ENCODE measurements at regions not wholly inside any gene's neighbourhood (a gene's known extent, or its start where the extent isn't known, plus 50 kb on each side); places are given as distances from the start of the nearest gene placed in this dataset.
"Not testable (repeated sequence)": the region's sequence is repeated elsewhere in the genome, so short reads cannot be mapped to it uniquely, and the experiment has no call there.

- CTCF ChIA-PET, result no interaction called here
- Mint-ChIP-seq H3K27ac (no peak overlapping the region), H3K27me3 (ENCODE audit: low read depth) (no peaks in the 10 kb centered on the region), H3K4me3 (no peak overlapping the region), H3K4me1 (ENCODE audit: low read depth) (no peaks in the 10 kb centered on the region), H3K36me3 (ENCODE audit: low read depth) (no peaks in the 10 kb centered on the region), H3K9me3 (no peaks in the 10 kb centered on the region)
- no peak for DNase-seq
- intact Hi-C loops (cut with micrococcal nuclease), result no loop called here
Observed at GRCh38 chr7:115613836-115614235, 416.7 kb downstream of the TFEC start.

DNA sequence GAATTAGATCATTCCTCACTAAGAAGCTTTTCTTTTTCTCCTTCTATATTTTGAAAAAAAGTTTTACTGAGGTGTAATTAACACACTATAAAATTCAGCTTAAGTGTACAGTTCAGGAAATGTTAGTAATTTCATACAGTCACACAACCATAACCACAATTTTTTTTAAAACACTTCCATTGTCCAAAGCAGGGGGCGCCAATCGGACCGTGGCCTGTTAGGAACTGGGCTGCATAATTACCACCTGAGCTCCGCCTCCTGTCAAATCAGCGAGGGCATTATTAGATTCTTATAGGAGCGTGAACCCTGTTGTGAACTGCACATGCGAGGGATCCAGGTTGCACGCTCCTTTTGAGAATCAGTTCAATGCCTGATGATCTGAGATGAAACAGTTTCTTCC is 427.1 kb downstream of the TFEC start:
- no peaks in the 10 kb centered on the region for H3K27me3 Mint-ChIP-seq (ENCODE audit: low read depth)
- no peak overlapping the region for H3K27ac Mint-ChIP-seq
- H3K4me1 Mint-ChIP-seq (ENCODE audit: low read depth), result no peaks in the 10 kb centered on the region
- no peaks in the 10 kb centered on the region for H3K36me3 Mint-ChIP-seq (ENCODE audit: low read depth)
- CTCF ChIA-PET, result interaction anchor here (0.7 kb wide), 1 partner anchor 121 kb away, joined by 3 read pairs; no protein-coding TSS in a partner anchor
- intact Hi-C loops (cut with micrococcal nuclease), result no loop called here
- no peak overlapping the region for H3K4me3 Mint-ChIP-seq
- DNase-seq, result no peak
- peaks cover 8% of the 10 kb centered on the region for H3K9me3 Mint-ChIP-seq

DNA sequence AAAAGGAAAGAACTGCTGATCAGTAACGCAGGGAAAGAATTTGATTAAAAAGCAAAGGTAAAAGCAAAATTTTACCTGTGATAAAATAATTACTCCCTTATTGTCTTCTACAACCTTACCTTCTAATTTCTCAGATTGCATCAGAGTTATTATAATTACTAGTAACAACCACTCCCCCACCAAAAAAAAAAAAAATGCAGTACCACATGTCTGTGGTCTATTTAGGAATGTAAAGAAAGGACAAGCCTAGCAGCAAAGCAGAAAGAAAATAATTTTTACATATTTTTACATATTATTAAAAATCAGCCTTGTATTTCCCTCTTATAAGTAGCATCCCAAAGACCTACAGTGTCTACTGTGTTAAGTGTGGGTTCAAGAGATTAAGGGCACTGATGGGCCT is 430.4 kb downstream of the TFEC start:
- Mint-ChIP-seq H3K27ac (no peak overlapping the region), H3K27me3 (ENCODE audit: low read depth) (no peaks in the 10 kb centered on the region), H3K36me3 (ENCODE audit: low read depth) (no peaks in the 10 kb centered on the region), H3K4me1 (ENCODE audit: low read depth) (no peaks in the 10 kb centered on the region), H3K4me3 (no peak overlapping the region), H3K9me3 (peaks cover 23% of the 10 kb centered on the region)
- no peak for DNase-seq
- CTCF ChIA-PET, result no interaction called here
- intact Hi-C loops (cut with micrococcal nuclease), result no loop called here

GRCh38 chr7:115599184-115599583 is 431.4 kb downstream of the TFEC start:
- peaks cover 27% of the 10 kb centered on the region for H3K9me3 Mint-ChIP-seq
- DNase-seq; H3K27me3 Mint-ChIP-seq (ENCODE audit: low read depth); CTCF ChIA-PET; H3K4me3 Mint-ChIP-seq; H3K36me3 Mint-ChIP-seq (ENCODE audit: low read depth); H3K27ac Mint-ChIP-seq; intact Hi-C loops (cut with micrococcal nuclease); H3K4me1 Mint-ChIP-seq (ENCODE audit: low read depth): not testable (repeated sequence)

DNA sequence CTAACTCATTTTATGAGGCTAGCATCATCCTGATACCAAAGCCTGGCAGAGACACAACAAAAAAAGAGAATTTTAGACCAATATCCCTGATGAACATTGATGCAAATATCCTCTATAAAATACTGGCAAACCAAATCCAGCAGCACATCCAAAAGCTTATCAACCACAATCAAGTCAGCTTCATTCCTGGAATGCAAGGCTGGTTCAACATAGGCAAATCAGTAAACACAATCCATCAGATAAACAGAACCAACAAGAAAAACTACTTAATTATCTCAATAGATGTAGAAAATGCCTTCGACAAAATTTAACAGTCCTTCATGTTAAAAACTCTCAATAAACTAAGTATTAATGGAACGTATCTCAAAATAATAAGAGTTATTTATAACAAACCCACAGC is 433.3 kb downstream of the TFEC start:
- H3K4me3 Mint-ChIP-seq; CTCF ChIA-PET; DNase-seq; H3K36me3 Mint-ChIP-seq (ENCODE audit: low read depth); intact Hi-C loops (cut with micrococcal nuclease); H3K27ac Mint-ChIP-seq; H3K27me3 Mint-ChIP-seq (ENCODE audit: low read depth); H3K4me1 Mint-ChIP-seq (ENCODE audit: low read depth): not testable (repeated sequence)
- peaks cover 27% of the 10 kb centered on the region for H3K9me3 Mint-ChIP-seq

- Mint-ChIP-seq H3K4me1 (ENCODE audit: low read depth) (no peaks in the 10 kb centered on the region), H3K4me3 (no peak overlapping the region), H3K27ac (no peak overlapping the region), H3K36me3 (ENCODE audit: low read depth) (no peaks in the 10 kb centered on the region), H3K9me3 (peaks cover 18% of the 10 kb centered on the region), H3K27me3 (ENCODE audit: low read depth) (no peaks in the 10 kb centered on the region)
- intact Hi-C loops (cut with micrococcal nuclease), result no loop called here
- CTCF ChIA-PET, result no interaction called here
- no peak for DNase-seq
Observed at GRCh38 chr7:115593111-115593510, 437.5 kb downstream of the TFEC start.

DNA sequence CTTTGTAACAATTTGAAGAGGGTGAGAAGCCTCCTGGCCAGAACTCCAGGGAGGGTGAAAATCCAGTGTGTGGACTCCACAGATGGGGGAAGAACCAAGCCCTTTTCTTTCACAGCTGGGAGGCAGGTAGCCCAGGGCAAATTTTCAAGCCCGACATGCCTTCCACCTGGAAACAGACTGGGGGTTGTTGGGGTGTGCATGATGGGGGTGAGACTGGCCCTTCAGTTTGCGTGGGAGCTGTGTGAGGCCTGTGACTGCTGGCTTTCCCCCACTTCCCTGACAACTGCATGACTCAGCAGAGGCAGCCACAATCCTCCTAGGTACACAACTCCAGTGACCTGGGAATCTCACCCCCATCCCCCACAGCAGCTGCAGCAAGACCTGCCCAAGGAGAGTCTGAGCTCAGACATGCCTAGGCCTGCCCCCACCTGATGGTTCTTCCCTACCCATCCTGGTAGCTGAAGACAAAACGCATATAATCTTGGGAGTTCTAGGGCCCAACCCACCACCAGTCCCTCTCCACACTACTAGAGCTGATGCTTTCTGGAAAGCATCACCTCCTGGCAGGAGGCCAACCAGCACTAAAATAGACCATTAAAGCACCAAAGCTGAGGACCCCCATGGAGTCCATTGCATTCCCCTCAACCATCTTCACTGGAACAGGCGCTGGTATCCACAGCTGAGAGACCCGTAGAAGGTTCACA is 445.4 kb downstream of the TFEC start:
- CTCF ChIA-PET, result no interaction called here
- H3K9me3 Mint-ChIP-seq, result no peaks in the 10 kb centered on the region

DNA sequence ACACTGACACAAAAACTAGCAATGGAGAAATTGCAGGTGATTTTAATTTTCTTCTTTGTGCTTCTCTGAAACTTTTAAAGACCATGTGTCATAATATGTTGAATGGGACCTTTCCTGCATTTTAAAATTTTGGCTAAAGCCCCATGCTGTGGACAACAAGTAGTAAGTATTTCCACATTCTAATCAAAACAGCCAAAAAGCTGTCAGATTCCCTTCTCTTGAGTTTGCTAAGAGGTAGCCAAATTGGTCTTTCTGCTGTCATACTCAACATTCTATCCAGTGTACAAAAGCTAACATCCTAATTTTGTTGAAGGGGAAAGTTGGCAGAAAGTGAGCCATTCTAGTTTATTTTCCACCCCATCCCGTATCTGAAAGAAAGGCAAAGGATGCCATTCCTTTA is 447.6 kb downstream of the TFEC start:
- no peak for DNase-seq
- no peaks in the 10 kb centered on the region for H3K9me3 Mint-ChIP-seq
- H3K4me3 Mint-ChIP-seq, result no peak overlapping the region
- peaks cover 4% of the 10 kb centered on the region for H3K27me3 Mint-ChIP-seq (ENCODE audit: low read depth)
- intact Hi-C loops (cut with micrococcal nuclease), result no loop called here
- H3K36me3 Mint-ChIP-seq (ENCODE audit: low read depth), result no peaks in the 10 kb centered on the region
- H3K4me1 Mint-ChIP-seq (ENCODE audit: low read depth), result no peaks in the 10 kb centered on the region
- CTCF ChIA-PET, result no interaction called here
- H3K27ac Mint-ChIP-seq, result no peak overlapping the region

More for the DNA sequence above, 445.4 kb downstream of the TFEC start:
- intact Hi-C loops (cut with micrococcal nuclease), result no loop called here
- no peak for DNase-seq
- no peak overlapping the region for H3K4me3 Mint-ChIP-seq
- peak overlapping the region; percentile 12 for H3K27ac Mint-ChIP-seq
- no peaks in the 10 kb centered on the region for H3K4me1 Mint-ChIP-seq (ENCODE audit: low read depth)
- peaks cover 4% of the 10 kb centered on the region for H3K27me3 Mint-ChIP-seq (ENCODE audit: low read depth)
- H3K36me3 Mint-ChIP-seq (ENCODE audit: low read depth), result no peaks in the 10 kb centered on the region

DNA sequence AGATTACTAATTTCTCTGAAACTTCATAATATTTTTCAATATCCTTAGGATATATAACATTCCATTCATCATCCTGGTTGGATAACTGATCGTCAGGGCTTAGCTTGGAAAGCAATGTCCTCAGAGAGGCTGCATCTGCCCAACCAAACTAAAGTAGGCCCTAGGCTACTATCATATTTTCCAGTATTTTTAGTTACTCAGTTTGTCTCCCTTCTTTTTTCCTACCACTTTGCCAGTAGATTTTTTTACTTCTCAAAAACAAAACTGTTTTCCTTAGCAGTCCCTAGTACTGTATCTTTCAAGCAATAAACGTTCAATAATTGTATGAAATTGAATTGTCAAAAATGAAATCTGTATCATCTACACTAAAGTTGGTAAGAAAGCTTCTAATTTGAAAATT is 452.0 kb downstream of the TFEC start:
- no peaks in the 10 kb centered on the region for H3K27me3 Mint-ChIP-seq (ENCODE audit: low read depth)
- H3K9me3 Mint-ChIP-seq, result no peaks in the 10 kb centered on the region
- no peak overlapping the region for H3K27ac Mint-ChIP-seq
- no peak for DNase-seq
- H3K4me3 Mint-ChIP-seq, result no peak overlapping the region
- intact Hi-C loops (cut with micrococcal nuclease), result no loop called here
- CTCF ChIA-PET, result interaction anchor here (0.6 kb wide), 1 partner anchor 89 kb away, joined by 3 read pairs; no protein-coding TSS in a partner anchor
- no peaks in the 10 kb centered on the region for H3K4me1 Mint-ChIP-seq (ENCODE audit: low read depth)
- no peaks in the 10 kb centered on the region for H3K36me3 Mint-ChIP-seq (ENCODE audit: low read depth)

DNA sequence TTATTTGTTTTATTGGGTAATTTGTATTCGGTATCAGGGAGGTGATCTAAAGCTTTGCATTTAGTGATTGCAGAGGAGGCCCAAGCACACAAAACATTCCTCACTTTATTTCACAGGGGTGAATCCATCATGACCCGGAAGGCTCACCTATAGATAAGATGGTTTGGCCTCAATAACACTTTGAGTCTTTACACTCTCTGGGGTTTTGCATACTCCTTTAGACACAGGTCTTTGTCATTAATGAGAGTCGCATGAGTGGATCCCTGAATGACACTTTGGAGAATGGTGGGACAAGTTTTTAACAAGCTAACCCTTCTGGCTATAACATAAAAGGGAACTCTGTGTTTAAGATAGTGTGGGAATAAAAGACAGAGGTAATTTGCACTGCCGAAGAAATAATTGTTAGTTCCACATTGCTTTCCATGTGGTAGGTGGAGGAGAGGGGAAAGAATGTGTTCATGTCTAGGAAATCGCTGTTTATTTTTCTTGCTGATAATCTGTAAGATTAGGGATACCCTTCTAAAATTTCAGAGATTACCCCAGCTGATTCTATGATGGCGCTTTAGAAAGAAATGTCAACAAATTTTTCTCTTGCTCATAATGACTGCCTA is 455.8 kb downstream of the TFEC start:
- no peaks in the 10 kb centered on the region for H3K4me1 Mint-ChIP-seq (ENCODE audit: low read depth)
- no peak for DNase-seq
- no peaks in the 10 kb centered on the region for H3K9me3 Mint-ChIP-seq
- CTCF ChIA-PET, result interaction anchor here (0.6 kb wide), 2 partner anchors 47 to 230 kb away, joined by 3 to 4 read pairs; no protein-coding TSS in a partner anchor
- H3K4me3 Mint-ChIP-seq, result no peak overlapping the region
- H3K27ac Mint-ChIP-seq, result no peak overlapping the region
- no peaks in the 10 kb centered on the region for H3K27me3 Mint-ChIP-seq (ENCODE audit: low read depth)
- H3K36me3 Mint-ChIP-seq (ENCODE audit: low read depth), result no peaks in the 10 kb centered on the region
- intact Hi-C loops (cut with micrococcal nuclease), result no loop called here

DNA sequence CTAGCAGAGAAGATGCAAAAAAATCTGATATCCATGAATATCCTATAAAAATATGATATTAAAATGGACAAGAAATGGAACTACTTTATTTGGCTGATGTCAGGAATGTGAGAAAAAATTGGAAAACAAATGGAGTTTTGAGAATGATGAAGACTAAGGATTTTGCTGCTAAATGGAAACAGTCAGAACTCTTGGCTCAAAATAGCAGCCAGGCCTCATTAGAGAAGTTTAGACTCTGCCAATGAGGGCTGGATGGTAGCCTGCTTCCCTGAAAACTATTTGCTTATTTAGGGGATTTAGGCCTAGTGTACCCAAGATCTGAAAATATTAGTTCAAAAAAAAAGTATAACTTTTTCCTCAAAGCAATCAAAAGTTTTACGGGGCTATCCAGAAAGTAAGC is 458.5 kb downstream of the TFEC start:
- Mint-ChIP-seq H3K4me1 (ENCODE audit: low read depth) (no peaks in the 10 kb centered on the region), H3K27ac (no peak overlapping the region), H3K4me3 (no peak overlapping the region), H3K36me3 (ENCODE audit: low read depth) (no peaks in the 10 kb centered on the region), H3K27me3 (ENCODE audit: low read depth) (peaks cover 2% of the 10 kb centered on the region), H3K9me3 (no peaks in the 10 kb centered on the region)
- CTCF ChIA-PET, result no interaction called here
- intact Hi-C loops (cut with micrococcal nuclease), result no loop called here
- no peak for DNase-seq

DNA sequence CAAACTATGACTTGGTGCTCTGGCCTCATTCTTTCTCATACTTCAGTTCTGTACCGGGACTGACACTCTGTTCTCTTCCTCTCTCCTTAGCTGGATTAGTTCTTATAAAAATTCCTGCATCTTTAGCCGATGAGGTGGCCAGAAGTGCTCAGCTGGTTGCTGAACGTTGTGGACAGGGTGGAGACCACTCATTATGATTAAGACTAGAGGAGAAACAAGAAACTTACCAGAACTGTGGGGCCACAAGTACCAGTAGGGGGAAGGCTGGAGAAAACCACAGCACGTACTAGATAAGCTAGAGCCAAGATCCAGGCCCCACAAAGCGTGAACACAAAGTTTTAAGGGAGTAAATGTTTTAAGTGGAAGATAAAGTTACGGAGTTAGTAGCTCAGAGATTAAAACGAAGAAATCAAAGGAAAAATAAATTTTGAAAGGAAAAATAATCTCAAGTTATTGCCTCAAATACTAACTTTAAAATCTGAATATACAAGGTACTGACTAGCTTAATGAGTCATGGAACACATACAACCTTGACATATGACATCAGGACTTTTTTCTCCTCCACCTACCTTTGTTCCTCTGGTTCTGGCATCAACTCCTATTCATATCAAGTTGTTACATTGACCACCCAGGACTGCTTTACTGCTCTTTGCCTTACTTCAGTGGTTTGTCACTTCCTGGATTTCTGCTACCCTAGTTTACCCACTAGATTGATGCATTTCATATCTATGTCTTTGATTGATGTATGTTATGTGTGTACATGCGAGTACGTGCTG is 469.0 kb downstream of the TFEC start:
- Mint-ChIP-seq H3K27ac (no peak overlapping the region), H3K27me3 (ENCODE audit: low read depth) (peaks cover 2% of the 10 kb centered on the region), H3K36me3 (ENCODE audit: low read depth) (no peaks in the 10 kb centered on the region), H3K9me3 (no peaks in the 10 kb centered on the region), H3K4me3 (no peak overlapping the region), H3K4me1 (ENCODE audit: low read depth) (no peaks in the 10 kb centered on the region)
- CTCF ChIA-PET, result no interaction called here
- no peak for DNase-seq
- intact Hi-C loops (cut with micrococcal nuclease), result no loop called here

GRCh38 chr7:115559877-115560276 is 470.7 kb downstream of the TFEC start:
- no peak overlapping the region for H3K4me3 Mint-ChIP-seq
- no peaks in the 10 kb centered on the region for H3K36me3 Mint-ChIP-seq (ENCODE audit: low read depth)
- H3K9me3 Mint-ChIP-seq, result no peaks in the 10 kb centered on the region
- DNase-seq, result no peak
- no peak overlapping the region for H3K27ac Mint-ChIP-seq
- H3K27me3 Mint-ChIP-seq (ENCODE audit: low read depth), result peaks cover 2% of the 10 kb centered on the region
- intact Hi-C loops (cut with micrococcal nuclease), result no loop called here
- CTCF ChIA-PET, result no interaction called here
- H3K4me1 Mint-ChIP-seq (ENCODE audit: low read depth), result no peaks in the 10 kb centered on the region

All from activated naive CD4-positive, alpha-beta T cell treated with anti-CD3 and anti-CD28 coated beads for 36 hours (primary cell).